ENCODE measurements at regions not wholly inside any gene's neighbourhood (a gene's known extent, or its start where the extent isn't known, plus 50 kb on each side); places are given as distances from the start of the nearest gene placed in this dataset.

DNA sequence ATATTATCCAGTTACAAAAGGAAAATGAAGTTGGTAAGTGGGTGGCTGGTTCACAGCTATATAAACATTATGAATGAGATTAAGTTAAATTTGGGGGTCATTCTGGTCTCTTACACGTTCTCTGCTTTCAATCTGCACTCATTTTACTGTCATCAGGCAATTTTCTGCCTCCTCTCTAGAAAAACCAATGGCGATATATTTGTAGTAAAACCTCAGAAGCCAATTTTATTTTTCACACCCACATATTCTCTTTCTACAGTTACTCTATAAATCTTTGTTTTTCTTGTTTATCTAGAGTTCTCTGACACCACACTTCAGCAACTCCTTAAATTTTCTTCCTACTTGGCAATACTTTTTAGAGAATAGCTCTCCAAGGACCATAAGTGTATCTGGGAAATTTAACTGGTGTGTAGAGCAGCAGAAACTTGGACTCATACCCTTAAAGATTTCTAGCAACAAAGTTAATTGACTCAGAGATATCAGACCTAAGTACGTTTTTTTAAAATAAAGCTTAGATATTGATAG is 926.9 kb downstream of the TMTC2 start:
- Histone ChIP-seq H2BK5ac (ENCODE audit: low read depth, low read length) (no peak overlapping the region), H4K5ac (ENCODE audit: insufficient read length, low read depth, low read length) (no peak overlapping the region), H2AK5ac (ENCODE audit: low read depth, low read length) (no peak overlapping the region), H3K36me3 (ENCODE audit: control insufficient read depth in 2 of 4, insufficient read depth in 4 of 4, low read length in 3 of 4) (no peaks in the 10 kb centered on the region), H2BK12ac (ENCODE audit: low read depth, low read length) (no peak overlapping the region), H3K4me3 (ENCODE audit: extremely low read depth in 1 of 4, insufficient read depth in 2 of 4, low read depth in 3 of 4, low read length in 4 of 4) (no peak overlapping the region), H3K4me2 (ENCODE audit: insufficient read depth in 1 of 2, low read depth in 2 of 2, low read length in 2 of 2) (no peak overlapping the region), H3K79me2 (ENCODE audit: control insufficient read depth in 1 of 2, insufficient read depth in 2 of 2, low read length in 2 of 2) (no peaks in the 10 kb centered on the region), H4K91ac (replicated peaks; ENCODE audit: insufficient read length, low read length) (no peak overlapping the region), H4K20me1 (replicated peaks in 1 of 2; ENCODE audit: control insufficient read depth in 1 of 2, insufficient read depth in 2 of 2, low read length in 2 of 2) (no peaks in the 10 kb centered on the region), H3K9me3 (ENCODE audit: insufficient read depth in 2 of 2, low read depth in 1 of 2, low read length in 1 of 2) (peaks cover 4 to 8% of the 10 kb centered on the region in 2 experiments; a peak in 3 of 4 replicates), H3K56ac (replicated peaks; ENCODE audit: insufficient read length, low read depth, low read length) (no peak overlapping the region), H3K27me3 (replicated peaks in 1 of 4; ENCODE audit: control insufficient read depth in 3 of 4, extremely low read depth in 1 of 4, insufficient read depth in 3 of 4, low read length in 3 of 4) (no peaks in the 10 kb centered on the region), H2BK120ac (replicated peaks; ENCODE audit: low read depth, low read length) (no peak overlapping the region), H3K4me1 (replicated peaks in 1 of 4; ENCODE audit: control insufficient read depth in 3 of 4, insufficient read depth in 4 of 4, low read length in 3 of 4) (no peaks in the 10 kb centered on the region), H2AFZ (ENCODE audit: low read length) (no peak overlapping the region), H3K27ac (ENCODE audit: low read depth, low read length) (no peak overlapping the region), H3K79me1 (ENCODE audit: low read depth, low read length) (no peaks in the 10 kb centered on the region), H2BK15ac (ENCODE audit: low read length) (no peak overlapping the region), H3K23me2 (ENCODE audit: low read depth, low read length) (no peaks in the 10 kb centered on the region), H3K14ac (ENCODE audit: insufficient read length) (no peak overlapping the region), H3K4ac (replicated peaks; ENCODE audit: insufficient read length, low read depth, low read length) (no peak overlapping the region), H3K23ac (ENCODE audit: insufficient read length) (no peak overlapping the region), H2BK20ac (ENCODE audit: low read length) (no peak overlapping the region), H3K9ac (replicated peaks in 1 of 4; ENCODE audit: extremely low read depth in 1 of 4, low read depth in 3 of 4, low read length in 3 of 4) (no peak overlapping the region), H4K8ac (ENCODE audit: extremely low read depth, insufficient read depth, low read length) (no peak overlapping the region), H3K18ac (ENCODE audit: extremely low read depth, low read length) (no peak overlapping the region)
- TF ChIP-seq KDM5A (IDR thresholded peaks at IDR 0.05; ENCODE audit: low read length) (no peak), BCL11A (IDR thresholded peaks at IDR 0.05; ENCODE audit: low read depth in 2 of 2, low read length in 2 of 2) (no peak), RXRA (IDR thresholded peaks at IDR 0.05; ENCODE audit: insufficient read depth, low read depth, low read length) (no peak), RFX5 (IDR thresholded peaks at IDR 0.05; ENCODE audit: borderline replicate concordance, low read depth, low read length) (no peak), SRF (IDR thresholded peaks at IDR 0.05; ENCODE audit: low read depth, low read length) (no peak), SP1 (IDR thresholded peaks at IDR 0.05; ENCODE audit: low read depth, low read length) (no peak), FOSL1 (IDR thresholded peaks at IDR 0.05; ENCODE audit: insufficient read depth, low read depth, low read length) (no peak)
- TF ChIP-seq, protein P1, sequence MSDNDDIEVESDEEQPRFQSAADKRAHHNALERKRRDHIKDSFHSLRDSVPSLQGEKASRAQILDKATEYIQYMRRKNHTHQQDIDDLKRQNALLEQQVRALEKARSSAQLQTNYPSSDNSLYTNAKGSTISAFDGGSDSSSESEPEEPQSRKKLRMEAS (IDR thresholded peaks at IDR 0.05): no peak
- WGBS, 2 experiments (ENCODE audit: extremely low coverage in 1 of 2, insufficient coverage in 1 of 2, insufficient read length in 1 of 2, insufficient replicate concordance in 2 of 2, low coverage in 1 of 2, low lambda C conversion rate in 2 of 2, missing lambda C conversion rate in 1 of 2): 54% methylated on average over 3 of the region's 3 CpGs; no CpG with 5 or more reads in 1 of the 2 experiments
- POLR2A ChIA-PET (ENCODE audit: partially characterized antibody): no interaction called here
- FAIRE-seq: no peak
- CTCF ChIA-PET (ENCODE audit: partially characterized antibody): no interaction called here
- DNase-seq (ENCODE audit: low read depth in 1 of 2, low spot score in 2 of 2): no peak

Measured in H1 (cell line).